T-cell (primary cell): ENCODE measurements at regions not wholly inside any gene's neighbourhood (a gene's known extent, or its start where the extent isn't known, plus 50 kb on each side); places are given as distances from the start of the nearest gene placed in this dataset.
"Not testable (repeated sequence)": the region's sequence is repeated elsewhere in the genome, so short reads cannot be mapped to it uniquely, and the experiment has no call there.

Experiments used
- ATAC-seq, 4 experiments: fragments of 200-7000 bp in 3 of 4; fragments of 150-1000 bp in 1 of 4; cut with Tn5 transposase; replicated peaks in 1 of 4; 1 replicate in 3 of 4; 2 replicates in 1 of 4; pipeline ENCODE4 v1.10.0; 2021; ENCODE audit warnings: moderate library complexity in 3 of 4, mild to moderate bottlenecking in 2 of 4, moderate number of reproducible peaks in 1 of 4
- CTCF ChIA-PET, 2 donors: fragments of 300-600 bp; sonication (Branson Sonifier 250); formaldehyde crosslinking; loops; one replicate each; lab custom pipeline; 2022; ENCODE audit warnings: antibody characterized with exemption in 2 of 2; lab: Charles Lee
- POLR2A ChIA-PET, 2 donors: fragments of 300-600 bp; sonication (Branson Sonifier 250); formaldehyde crosslinking; loops; one replicate each; lab custom pipeline; 2022; ENCODE audit warnings: antibody characterized with exemption in 2 of 2; lab: Charles Lee
- DNase-seq, 35 experiments: peaks; one replicate each; pipeline versions ENCODE4 v3.0.0 to v3.0.0-alpha.2; 2013 to 2023
- H3K27ac ChIP-seq: one replicate; pipeline ENCODE4 v1.5.1; 2013; ENCODE audit warnings: low read length
- H3K27me3 ChIP-seq, 2 experiments: replicated peaks in 1 of 2; 1 replicate in 1 of 2; 2 replicates in 1 of 2; pipeline versions ENCODE4 v1.6.1 to v1.7.0; 2013; ENCODE audit warnings: low read length in 1 of 2, mixed read lengths in 1 of 2; ENCODE audit not compliant: control insufficient read depth in 2 of 2, insufficient read depth in 2 of 2; ENCODE audit errors: extremely low read depth in 1 of 2
- H3K36me3 ChIP-seq, 2 donors: 1 replicate in 1 of 2; 2 replicates in 1 of 2; pipeline versions ENCODE4 v1.6.1 to v1.7.0; 2013; ENCODE audit warnings: low read length in 1 of 2; ENCODE audit not compliant: control insufficient read depth in 2 of 2, insufficient read depth in 1 of 2; ENCODE audit errors: extremely low read depth in 1 of 2
- H3K4me1 ChIP-seq, 2 experiments: 1 replicate in 1 of 2; 2 replicates in 1 of 2; pipeline versions ENCODE4 v1.6.1 to v1.7.0; 2013; ENCODE audit warnings: low read length in 2 of 2, mixed read lengths in 1 of 2; ENCODE audit not compliant: insufficient read depth in 2 of 2, control insufficient read depth in 1 of 2; ENCODE audit errors: extremely low read depth in 1 of 2
- H3K4me3 ChIP-seq, 2 donors: 1 replicate in 1 of 2; 2 replicates in 1 of 2; pipeline versions ENCODE4 v1.5.1 to v1.7.0; 2013; ENCODE audit warnings: mild to moderate bottlenecking in 2 of 2, low read length in 1 of 2, moderate library complexity in 1 of 2; ENCODE audit not compliant: control insufficient read depth in 1 of 2; ENCODE audit errors: extremely low read depth in 1 of 2
- H3K9me3 ChIP-seq: 2 replicates; pipeline ENCODE4 v1.7.0; 2013
- H3K27ac Mint-ChIP-seq, 2 donors: one replicate each; pipeline ENCODE4 v1.8.0; 2020 to 2021; ENCODE audit warnings: mild to moderate bottlenecking in 2 of 2, mixed read lengths in 2 of 2
- H3K27me3 Mint-ChIP-seq, 2 donors: one replicate each; pipeline ENCODE4 v1.8.0; 2021 to 2022; ENCODE audit warnings: mixed read lengths in 2 of 2
- H3K36me3 Mint-ChIP-seq: one replicate; pipeline ENCODE4 v1.8.0; 2021; ENCODE audit warnings: mixed read lengths
- H3K4me1 Mint-ChIP-seq, 3 donors: one replicate each; pipeline ENCODE4 v1.8.0; 2020 to 2022; ENCODE audit warnings: mixed read lengths in 3 of 3, mild to moderate bottlenecking in 1 of 3
- H3K4me3 Mint-ChIP-seq, 3 donors: one replicate each; pipeline ENCODE4 v1.8.0; 2020 to 2022; ENCODE audit warnings: mild to moderate bottlenecking in 3 of 3, mixed read lengths in 3 of 3, moderate library complexity in 3 of 3
- H3K9me3 Mint-ChIP-seq, 3 donors: one replicate each; pipeline ENCODE4 v1.8.0; 2020 to 2022; ENCODE audit warnings: mixed read lengths in 3 of 3
- WGBS: methylation state at CpG from one replicate; pipeline ENCODE4 v1.1.5; 2013; ENCODE audit warnings: missing lambda C conversion rate; ENCODE audit not compliant: insufficient coverage; 5-methylcytosine and 5-hydroxymethylcytosine counted together

DNA sequence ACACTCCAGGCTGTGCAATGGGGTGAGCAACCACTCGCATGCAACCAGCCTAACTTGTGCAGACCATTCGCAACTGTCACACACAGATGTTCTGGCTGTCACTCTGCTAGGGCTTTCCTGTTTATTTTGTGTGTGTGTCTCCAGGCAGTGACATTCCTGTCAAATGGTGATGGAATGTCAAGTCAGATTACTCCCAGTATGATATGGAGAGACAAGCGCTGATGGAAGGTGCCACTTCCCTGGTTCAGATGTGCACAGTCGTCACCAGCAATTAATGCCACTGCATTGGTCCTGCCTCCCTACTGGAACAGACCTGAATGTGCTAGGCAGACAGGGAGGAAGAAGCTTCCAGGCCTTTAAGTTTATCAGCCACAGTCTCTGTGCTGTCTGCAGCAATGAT, 442.4 kb upstream of the ISX start:
- H3K4me1 ChIP-seq: no peaks in the 10 kb centered on the region
- no peaks in the 10 kb centered on the region for H3K27me3 ChIP-seq
- Mint-ChIP-seq H3K9me3 (peaks cover 0 to 3% (median 0%) of the 10 kb centered on the region in 3 donors), H3K36me3 (no peaks in the 10 kb centered on the region), H3K27me3 (peaks cover 0 to 3% of the 10 kb centered on the region in 2 donors), H3K4me1 (no peaks in the 10 kb centered on the region), H3K27ac (no peak overlapping the region), H3K4me3 (no peak overlapping the region)
- H3K9me3 ChIP-seq: no peaks in the 10 kb centered on the region
- no peaks in the 10 kb centered on the region for H3K36me3 ChIP-seq
- H3K27ac ChIP-seq: no peak overlapping the region
- ATAC-seq (no peak), DNase-seq (no peak)
- ChIA-PET POLR2A (no interaction called here), CTCF (no interaction called here)
- H3K4me3 ChIP-seq: no peak overlapping the region
- 84% methylated on average over 4 of the region's 4 CpGs for WGBS

DNA sequence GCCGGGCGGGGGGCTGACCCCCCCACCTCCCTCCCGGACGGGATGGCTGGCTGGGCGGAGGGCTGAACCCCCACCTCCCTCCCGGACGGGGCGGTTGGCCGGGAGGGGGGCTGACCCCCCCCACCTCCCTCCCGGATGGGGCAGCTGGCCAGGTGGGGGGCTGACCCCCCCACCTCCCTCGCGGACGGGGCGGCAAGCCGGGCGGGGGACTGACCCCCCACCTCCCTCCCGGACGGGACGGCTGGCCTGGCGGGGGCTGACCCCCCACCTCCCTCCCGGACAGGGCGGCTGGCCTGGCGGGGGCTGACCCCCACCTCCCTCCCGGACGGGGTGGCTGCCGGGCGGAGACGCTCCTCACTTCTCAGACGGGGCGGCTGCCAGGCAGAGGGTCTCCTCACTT, 440.1 kb upstream of the ISX start:
- H3K4me3 ChIP-seq, H3K9me3 Mint-ChIP-seq: not testable (repeated sequence)

DNA sequence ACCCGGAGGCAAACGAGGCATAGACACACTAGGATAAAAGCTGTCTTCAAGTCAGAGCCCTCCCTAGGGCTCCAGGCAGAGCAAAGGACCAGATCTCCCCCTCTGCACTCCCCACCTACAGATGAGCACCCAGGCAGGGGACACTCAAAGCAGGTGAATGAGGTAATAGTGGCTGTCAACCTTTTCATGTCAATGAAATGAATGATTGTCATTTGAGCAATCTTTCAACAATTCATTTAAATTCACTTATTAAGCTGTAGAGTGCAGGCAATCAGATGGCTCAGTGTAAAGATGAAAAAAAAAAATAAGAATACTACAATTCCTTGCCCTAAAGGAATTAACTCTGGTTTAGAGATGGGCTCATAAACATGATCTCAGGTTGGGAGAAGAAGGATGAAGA, 427.8 kb upstream of the ISX start:
- Mint-ChIP-seq H3K9me3 (no peaks in the 10 kb centered on the region), H3K27ac (no peak overlapping the region), H3K4me1 (no peaks in the 10 kb centered on the region), H3K27me3 (no peaks in the 10 kb centered on the region), H3K4me3 (no peak overlapping the region), H3K36me3 (no peaks in the 10 kb centered on the region)
- H3K27me3 ChIP-seq: no peaks in the 10 kb centered on the region
- no peak for ATAC-seq
- ChIA-PET POLR2A (no interaction called here), CTCF (no interaction called here)
- no peaks in the 10 kb centered on the region for H3K36me3 ChIP-seq
- no peak overlapping the region for H3K27ac ChIP-seq
- H3K4me1 ChIP-seq: no peaks in the 10 kb centered on the region
- no peak for DNase-seq
- no peaks in the 10 kb centered on the region for H3K9me3 ChIP-seq
- WGBS: 0% methylated on average over 2 of the region's 2 CpGs
- H3K4me3 ChIP-seq: no peak overlapping the region

More for the DNA sequence above, 440.1 kb upstream of the ISX start:
- H3K27me3 ChIP-seq, H3K36me3 Mint-ChIP-seq, H3K9me3 ChIP-seq, H3K4me3 Mint-ChIP-seq, H3K4me1 ChIP-seq, CTCF ChIA-PET, POLR2A ChIA-PET, ATAC-seq, H3K4me1 Mint-ChIP-seq, H3K27ac ChIP-seq, H3K27me3 Mint-ChIP-seq, H3K36me3 ChIP-seq, DNase-seq, H3K27ac Mint-ChIP-seq: not testable (repeated sequence)
- WGBS: no CpG with 5 or more reads among the region's 30 CpGs

DNA sequence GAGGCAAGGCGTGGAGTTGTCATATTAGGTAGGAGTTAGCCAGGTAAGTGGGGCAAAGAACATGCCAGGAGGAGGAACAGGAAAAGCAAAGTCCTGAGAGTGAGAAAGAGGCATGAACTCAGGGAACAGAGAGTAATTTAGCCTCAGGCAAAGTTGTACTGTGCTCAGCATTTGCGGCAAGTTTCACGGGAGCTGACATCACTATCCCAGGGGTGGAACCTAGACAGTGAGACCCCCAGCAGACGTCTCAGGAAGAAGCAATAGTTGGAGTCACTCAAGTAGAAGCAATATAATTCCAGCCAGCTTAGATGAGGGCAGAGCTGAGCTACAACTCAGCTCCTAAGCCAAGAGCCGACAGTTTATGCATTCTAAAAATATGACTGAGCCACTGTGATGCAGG, 426.0 kb upstream of the ISX start:
- Histone ChIP-seq H3K36me3 (no peaks in the 10 kb centered on the region), H3K4me1 (no peaks in the 10 kb centered on the region), H3K27me3 (no peaks in the 10 kb centered on the region), H3K4me3 (no peak overlapping the region), H3K9me3 (no peaks in the 10 kb centered on the region), H3K27ac (no peak overlapping the region)
- ChIA-PET POLR2A (no interaction called here), CTCF (no interaction called here)
- no peak for DNase-seq
- no peak for ATAC-seq
- Mint-ChIP-seq H3K36me3 (no peaks in the 10 kb centered on the region), H3K4me1 (no peaks in the 10 kb centered on the region), H3K9me3 (no peaks in the 10 kb centered on the region), H3K4me3 (no peak overlapping the region), H3K27ac (no peak overlapping the region), H3K27me3 (no peaks in the 10 kb centered on the region)
- WGBS: 83% methylated on average over 5 of the region's 5 CpGs

DNA sequence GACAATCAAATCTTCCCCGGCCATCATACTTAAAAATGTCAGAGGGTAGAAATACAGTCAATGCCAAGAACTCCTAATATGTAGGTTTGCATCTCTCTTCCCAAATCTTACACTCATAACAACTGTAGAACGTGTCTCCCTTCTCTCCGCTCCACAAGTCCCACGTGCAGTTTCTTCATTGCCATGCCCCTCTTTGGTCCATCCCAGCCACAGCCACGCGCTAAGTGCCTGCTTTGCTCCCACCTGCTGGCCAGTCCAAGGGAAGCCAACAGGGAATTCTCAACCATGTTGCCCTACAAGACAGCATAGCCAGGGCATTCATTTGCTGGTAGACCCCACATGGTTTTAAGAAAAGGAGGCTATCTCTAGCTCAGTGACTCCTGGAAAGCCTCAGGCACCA, 420.6 kb upstream of the ISX start:
- H3K4me3 Mint-ChIP-seq: no peak overlapping the region
- Histone ChIP-seq H3K27ac (no peak overlapping the region), H3K27me3 (peaks cover 0 to 3% of the 10 kb centered on the region in 2 experiments), H3K9me3 (no peaks in the 10 kb centered on the region), H3K4me3 (no peak overlapping the region), H3K4me1 (no peaks in the 10 kb centered on the region), H3K36me3 (no peaks in the 10 kb centered on the region)
- H3K36me3 Mint-ChIP-seq: no peaks in the 10 kb centered on the region
- ChIA-PET POLR2A (interaction anchor here in 1 of 2 donors (0.6 kb wide), 1 partner anchor 552 kb away, joined by 3 read pairs; no protein-coding TSS in a partner anchor), CTCF (no interaction called here)
- no peak overlapping the region for H3K27ac Mint-ChIP-seq
- no peaks in the 10 kb centered on the region for H3K4me1 Mint-ChIP-seq
- H3K27me3 Mint-ChIP-seq: no peaks in the 10 kb centered on the region
- H3K9me3 Mint-ChIP-seq: no peaks in the 10 kb centered on the region
- 74% methylated on average over 5 of the region's 6 CpGs for WGBS
- DNase-seq (no peak), ATAC-seq (no peak)

DNA sequence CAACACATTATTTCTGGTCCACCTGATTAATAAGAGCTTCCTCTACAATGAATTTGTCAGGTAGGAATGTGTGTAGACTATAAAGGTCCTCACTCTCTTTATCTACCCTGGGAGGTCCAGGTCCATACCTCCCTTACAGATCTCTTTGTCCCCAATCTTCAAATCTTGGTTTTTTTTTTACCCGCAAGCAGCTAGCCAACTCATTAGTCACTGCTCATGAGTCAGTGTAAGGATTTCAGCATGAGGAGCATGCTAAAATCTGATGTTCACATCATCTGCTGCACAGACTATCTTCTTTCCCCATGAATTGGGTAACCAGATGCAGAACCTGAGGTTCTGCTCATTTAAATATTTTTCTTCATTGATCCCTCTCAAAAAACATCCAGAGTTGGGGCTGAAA, 397.0 kb upstream of the ISX start:
- CTCF ChIA-PET: no interaction called here
- POLR2A ChIA-PET: no interaction called here

DNA sequence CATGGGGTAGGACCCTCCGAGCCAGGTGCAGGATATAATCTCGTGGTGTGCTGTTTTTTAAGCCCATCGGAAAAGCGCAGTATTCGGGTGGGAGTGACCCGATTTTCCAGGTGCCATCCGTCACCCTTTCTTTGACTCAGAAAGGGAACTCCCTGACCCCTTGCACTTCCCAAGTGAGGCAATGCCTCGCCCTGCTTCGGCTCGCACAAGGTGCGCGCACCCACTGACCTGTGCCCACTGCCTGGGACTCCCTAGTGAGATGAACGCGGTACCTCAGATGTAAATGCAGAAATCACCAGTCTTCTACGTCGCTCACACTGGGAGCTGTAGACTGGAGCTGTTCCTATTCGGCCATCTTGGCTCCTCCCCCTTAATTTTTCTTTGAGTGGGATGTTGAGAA, 382.9 kb upstream of the ISX start:
- CTCF ChIA-PET, POLR2A ChIA-PET, H3K9me3 Mint-ChIP-seq, H3K4me3 Mint-ChIP-seq, H3K27me3 Mint-ChIP-seq, H3K27ac ChIP-seq, H3K4me3 ChIP-seq, H3K27ac Mint-ChIP-seq, DNase-seq, ATAC-seq, H3K27me3 ChIP-seq, H3K4me1 Mint-ChIP-seq, H3K9me3 ChIP-seq, H3K36me3 ChIP-seq, H3K4me1 ChIP-seq, H3K36me3 Mint-ChIP-seq: not testable (repeated sequence)
- WGBS: 90% methylated on average over 13 of the region's 17 CpGs

More for the DNA sequence above, 397.0 kb upstream of the ISX start:
- H3K9me3 ChIP-seq: no peaks in the 10 kb centered on the region
- no peaks in the 10 kb centered on the region for H3K4me1 ChIP-seq
- H3K4me1 Mint-ChIP-seq: no peaks in the 10 kb centered on the region
- H3K36me3 ChIP-seq: no peaks in the 10 kb centered on the region
- peaks cover 0 to 6% of the 10 kb centered on the region in 2 donors for H3K27me3 Mint-ChIP-seq
- no peaks in the 10 kb centered on the region for H3K27me3 ChIP-seq
- DNase-seq: no peak
- H3K36me3 Mint-ChIP-seq: no peaks in the 10 kb centered on the region
- H3K4me3 Mint-ChIP-seq: no peak overlapping the region
- H3K9me3 Mint-ChIP-seq: peaks cover 2 to 15% (median 4%) of the 10 kb centered on the region in 3 donors
- ATAC-seq: no peak
- no peak overlapping the region for H3K4me3 ChIP-seq
- H3K27ac Mint-ChIP-seq: no peak overlapping the region
- H3K27ac ChIP-seq: no peak overlapping the region
- WGBS: no CpG with 5 or more reads among the region's 1 CpG
